ENCODE measurements at regions not wholly inside any gene's neighbourhood (a gene's known extent, or its start where the extent isn't known, plus 50 kb on each side); places are given as distances from the start of the nearest gene placed in this dataset.
A peak's percentile ranks its signal among the peaks of the same experiment; 100 is the strongest.
"Not testable (repeated sequence)": the region's sequence is repeated elsewhere in the genome, so short reads cannot be mapped to it uniquely, and the experiment has no call there.

DNA sequence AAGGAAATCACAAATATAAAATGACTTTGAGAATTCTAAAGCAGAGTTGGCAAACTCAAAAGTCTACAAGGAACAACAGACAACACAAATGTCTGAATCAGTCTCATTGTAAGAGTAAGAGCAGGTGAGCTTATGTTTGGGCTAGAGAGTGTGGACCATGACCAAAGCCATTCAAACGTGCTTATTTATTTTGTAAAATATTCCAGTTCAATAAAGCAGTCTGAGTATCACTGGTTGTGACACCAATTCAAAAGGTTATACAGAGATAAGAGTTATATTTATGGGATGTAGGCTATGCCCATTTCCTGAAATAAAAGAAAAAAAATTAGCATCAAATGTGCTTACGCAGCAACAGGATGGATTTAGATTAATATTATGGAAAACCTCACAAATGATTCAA, 251.6 kb downstream of the KLF5 start:
- no peaks in the 10 kb centered on the region for H3K4me1 ChIP-seq
- no peaks in the 10 kb centered on the region for H3K36me3 ChIP-seq
- no peak overlapping the region for H3K4me3 ChIP-seq
- H3K27ac ChIP-seq: peak overlapping the region; percentile 62
- DNase-seq: no peak
- H3K27me3 ChIP-seq: no peaks in the 10 kb centered on the region
- TF ChIP-seq CTCF (IDR thresholded peaks at IDR 0.05): no peak
- H3K9me3 ChIP-seq: no peaks in the 10 kb centered on the region
- intact Hi-C loops (cut with DNase I): no loop called here
- peak overlapping the region in 1 of 2 donors; percentile 6 for H3K9ac ChIP-seq (ENCODE audit: low read depth in 2 of 2, low read length in 2 of 2)

DNA sequence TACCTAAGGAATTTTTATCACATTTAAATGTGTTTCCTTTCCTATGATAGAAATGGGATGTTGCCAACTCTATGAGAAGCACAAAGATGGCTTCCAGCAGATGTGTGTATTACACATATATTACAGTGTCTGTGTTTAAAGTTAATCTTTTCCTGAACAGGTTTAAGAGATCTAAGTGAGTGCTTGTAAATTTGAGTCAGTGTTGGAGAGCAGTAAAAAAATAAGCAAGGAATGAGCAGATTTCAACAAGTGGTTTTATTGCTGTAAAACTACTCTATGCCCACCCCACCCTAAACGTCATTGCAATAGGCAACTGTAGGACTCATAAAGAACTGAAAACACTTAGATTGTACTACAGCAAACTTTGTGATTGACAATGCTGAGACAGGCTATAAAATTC, 248.7 kb downstream of the KLF5 start:
- H3K9me3 ChIP-seq: no peaks in the 10 kb centered on the region
- TF ChIP-seq CTCF (IDR thresholded peaks at IDR 0.05): no peak
- no peaks in the 10 kb centered on the region for H3K4me1 ChIP-seq
- H3K9ac ChIP-seq (ENCODE audit: low read depth in 2 of 2, low read length in 2 of 2): no peak overlapping the region
- H3K27me3 ChIP-seq: no peaks in the 10 kb centered on the region
- intact Hi-C loops (cut with DNase I): no loop called here
- peak; percentile 73 for DNase-seq
- H3K27ac ChIP-seq: peak overlapping the region; percentile 66
- H3K4me3 ChIP-seq: no peak overlapping the region
- no peaks in the 10 kb centered on the region for H3K36me3 ChIP-seq

DNA sequence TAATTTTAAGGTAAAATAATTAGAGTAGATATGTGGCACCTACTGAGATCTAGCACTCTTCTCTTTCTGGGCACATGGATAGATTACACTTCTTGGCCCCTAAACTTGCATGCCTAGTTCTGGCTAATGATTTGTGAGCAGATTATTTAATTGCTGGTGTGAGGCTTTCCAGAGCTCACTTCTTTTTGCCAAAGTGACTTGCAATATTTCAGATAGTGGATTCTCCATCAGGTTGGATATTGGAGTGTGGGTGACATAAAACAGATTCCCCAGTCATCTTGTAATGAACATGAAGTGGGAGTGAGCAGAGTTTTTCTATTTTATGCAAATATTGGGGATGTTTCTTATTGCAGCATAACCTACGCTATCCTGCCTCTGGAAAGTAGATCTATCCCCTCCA, 247.9 kb downstream of the KLF5 start:
- DNase-seq: no peak
- Histone ChIP-seq H3K27me3 (no peaks in the 10 kb centered on the region), H3K36me3 (no peaks in the 10 kb centered on the region), H3K27ac (peak overlapping the region; percentile 25), H3K4me3 (no peak overlapping the region), H3K9ac (ENCODE audit: low read depth in 2 of 2, low read length in 2 of 2) (no peak overlapping the region), H3K9me3 (no peaks in the 10 kb centered on the region), H3K4me1 (no peaks in the 10 kb centered on the region)
- TF ChIP-seq CTCF (IDR thresholded peaks at IDR 0.05): no peak
- intact Hi-C loops (cut with DNase I): no loop called here

- no peak for TF ChIP-seq CTCF (IDR thresholded peaks at IDR 0.05)
- Histone ChIP-seq H3K36me3 (no peaks in the 10 kb centered on the region), H3K4me1 (no peaks in the 10 kb centered on the region), H3K9ac (ENCODE audit: low read depth in 2 of 2, low read length in 2 of 2) (no peak overlapping the region), H3K27ac (no peak overlapping the region), H3K4me3 (no peak overlapping the region), H3K27me3 (no peaks in the 10 kb centered on the region), H3K9me3 (no peaks in the 10 kb centered on the region)
- DNase-seq: no peak
- intact Hi-C loops (cut with DNase I): no loop called here
Measured at GRCh38 chr13:73304442-73304841, 245.6 kb downstream of the KLF5 start.

DNA sequence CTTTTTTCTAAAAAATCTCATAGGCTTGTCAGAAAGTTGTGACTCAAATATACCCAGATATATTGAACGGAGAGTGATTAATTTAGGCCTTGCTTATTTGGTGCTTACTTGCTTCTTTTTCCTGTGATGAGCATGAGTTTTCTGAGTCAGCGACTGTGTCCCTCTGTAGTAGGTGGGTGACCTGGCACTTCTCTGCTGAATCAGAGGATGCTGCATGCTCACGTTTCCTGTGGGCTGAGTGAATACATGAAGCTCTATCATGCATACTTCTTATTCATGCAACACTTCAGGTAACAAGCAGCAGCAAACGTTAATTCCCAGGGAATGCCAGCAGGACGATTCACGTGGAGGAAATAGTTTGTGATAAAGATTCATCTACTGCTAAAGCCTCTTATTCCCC, 245.0 kb downstream of the KLF5 start:
- no peak overlapping the region for H3K4me3 ChIP-seq
- intact Hi-C loops (cut with DNase I): no loop called here
- no peak overlapping the region for H3K9ac ChIP-seq (ENCODE audit: low read depth in 2 of 2, low read length in 2 of 2)
- H3K4me1 ChIP-seq: no peaks in the 10 kb centered on the region
- H3K27me3 ChIP-seq: no peaks in the 10 kb centered on the region
- H3K27ac ChIP-seq: no peak overlapping the region
- no peak for TF ChIP-seq CTCF (IDR thresholded peaks at IDR 0.05)
- no peaks in the 10 kb centered on the region for H3K36me3 ChIP-seq
- H3K9me3 ChIP-seq: no peaks in the 10 kb centered on the region
- DNase-seq: no peak

- H3K27me3 ChIP-seq; H3K4me3 ChIP-seq; H3K9me3 ChIP-seq; H3K36me3 ChIP-seq; H3K4me1 ChIP-seq; intact Hi-C loops (cut with DNase I); H3K9ac ChIP-seq (ENCODE audit: low read depth in 2 of 2, low read length in 2 of 2); DNase-seq; H3K27ac ChIP-seq: not testable (repeated sequence)
Measured at GRCh38 chr13:73301622-73302021, 242.8 kb downstream of the KLF5 start.

All from colonic mucosa (tissue), 4 donors.